Tibial nerve (tissue), 3 donors: ENCODE measurements at regions not wholly inside any gene's neighbourhood (a gene's known extent, or its start where the extent isn't known, plus 50 kb on each side); places are given as distances from the start of the nearest gene placed in this dataset.

ENCODE experiments used
- POLR2A ChIP-seq, 2 donors: fragments of 450-650 bp; IDR thresholded peaks; one replicate each; pipeline ENCODE4 v1.6.1; 2017; ENCODE audit warnings: antibody characterized with exemption in 2 of 2, mild to moderate bottlenecking in 2 of 2, moderate library complexity in 2 of 2
- TF ChIP-seq, protein P1 (sequence below), 5 experiments: fragments of 200-600 bp in 3 of 5; fragments of 450-650 bp in 2 of 5; sonication (generic) in 3 of 5; IDR thresholded peaks; one replicate each; pipeline ENCODE4 v1.5.1; 2016 to 2019; ENCODE audit warnings: antibody characterized with exemption in 5 of 5, mild to moderate bottlenecking in 3 of 5, moderate library complexity in 2 of 5

DNA sequence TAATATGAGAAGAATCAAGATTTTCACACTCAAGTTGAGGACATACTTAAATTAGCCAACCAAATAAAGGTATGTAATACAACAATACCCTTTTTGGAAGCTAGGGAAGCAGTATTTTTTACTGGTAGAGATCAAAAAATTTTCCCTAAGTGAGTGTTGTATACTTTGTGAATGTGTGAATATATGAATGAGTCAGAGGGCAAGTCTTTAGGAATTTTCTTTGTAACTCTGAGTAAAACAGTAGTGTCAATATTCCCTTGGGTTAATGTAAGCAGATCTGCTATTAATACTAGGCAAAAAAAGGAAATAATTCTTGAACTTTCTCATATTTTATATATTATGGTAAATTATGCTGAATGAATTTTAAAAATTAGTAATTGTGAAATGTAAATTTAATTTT lies 1161.8 kb upstream of the MIR17HG start:
- TF ChIP-seq, protein P1, sequence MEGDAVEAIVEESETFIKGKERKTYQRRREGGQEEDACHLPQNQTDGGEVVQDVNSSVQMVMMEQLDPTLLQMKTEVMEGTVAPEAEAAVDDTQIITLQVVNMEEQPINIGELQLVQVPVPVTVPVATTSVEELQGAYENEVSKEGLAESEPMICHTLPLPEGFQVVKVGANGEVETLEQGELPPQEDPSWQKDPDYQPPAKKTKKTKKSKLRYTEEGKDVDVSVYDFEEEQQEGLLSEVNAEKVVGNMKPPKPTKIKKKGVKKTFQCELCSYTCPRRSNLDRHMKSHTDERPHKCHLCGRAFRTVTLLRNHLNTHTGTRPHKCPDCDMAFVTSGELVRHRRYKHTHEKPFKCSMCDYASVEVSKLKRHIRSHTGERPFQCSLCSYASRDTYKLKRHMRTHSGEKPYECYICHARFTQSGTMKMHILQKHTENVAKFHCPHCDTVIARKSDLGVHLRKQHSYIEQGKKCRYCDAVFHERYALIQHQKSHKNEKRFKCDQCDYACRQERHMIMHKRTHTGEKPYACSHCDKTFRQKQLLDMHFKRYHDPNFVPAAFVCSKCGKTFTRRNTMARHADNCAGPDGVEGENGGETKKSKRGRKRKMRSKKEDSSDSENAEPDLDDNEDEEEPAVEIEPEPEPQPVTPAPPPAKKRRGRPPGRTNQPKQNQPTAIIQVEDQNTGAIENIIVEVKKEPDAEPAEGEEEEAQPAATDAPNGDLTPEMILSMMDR (IDR thresholded peaks at IDR 0.05) = no peak
- TF ChIP-seq POLR2A (IDR thresholded peaks at IDR 0.05) = no peak
